ENCODE measurements at regions not wholly inside any gene's neighbourhood (a gene's known extent, or its start where the extent isn't known, plus 50 kb on each side); places are given as distances from the start of the nearest gene placed in this dataset.
A peak's percentile ranks its signal among the peaks of the same experiment; 100 is the strongest.

DNA sequence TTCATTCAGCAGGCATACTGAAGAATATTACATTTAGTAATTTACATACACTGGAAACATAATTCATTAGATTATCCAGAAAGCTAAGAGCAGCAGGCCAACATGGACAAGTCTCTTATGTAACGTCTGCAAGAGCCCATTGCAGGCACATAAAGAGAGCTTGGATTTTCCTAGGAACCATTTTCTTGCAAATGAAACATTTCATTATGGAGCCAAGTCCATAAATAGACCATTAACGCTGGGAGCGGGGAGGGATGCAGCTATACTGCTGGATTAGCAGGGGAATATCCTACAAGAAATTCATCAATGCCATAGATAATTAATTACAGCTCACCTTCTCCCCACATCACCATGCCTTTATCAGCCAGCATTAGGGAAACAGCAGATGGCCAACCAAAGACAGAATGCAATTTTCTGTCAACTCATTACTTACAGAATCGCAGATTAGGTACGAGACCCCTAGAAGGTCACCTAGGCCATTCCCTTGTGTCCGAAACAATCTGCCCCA, 170.4 kb downstream of the C1D start (continued):
- TF ChIP-seq POLR2AphosphoS5 (IDR thresholded peaks at IDR 0.05; ENCODE audit: low read depth), result no peak
- no peak for TF ChIP-seq NANOG (IDR thresholded peaks at IDR 0.05; ENCODE audit: borderline replicate concordance)
- TF ChIP-seq, protein P1, sequence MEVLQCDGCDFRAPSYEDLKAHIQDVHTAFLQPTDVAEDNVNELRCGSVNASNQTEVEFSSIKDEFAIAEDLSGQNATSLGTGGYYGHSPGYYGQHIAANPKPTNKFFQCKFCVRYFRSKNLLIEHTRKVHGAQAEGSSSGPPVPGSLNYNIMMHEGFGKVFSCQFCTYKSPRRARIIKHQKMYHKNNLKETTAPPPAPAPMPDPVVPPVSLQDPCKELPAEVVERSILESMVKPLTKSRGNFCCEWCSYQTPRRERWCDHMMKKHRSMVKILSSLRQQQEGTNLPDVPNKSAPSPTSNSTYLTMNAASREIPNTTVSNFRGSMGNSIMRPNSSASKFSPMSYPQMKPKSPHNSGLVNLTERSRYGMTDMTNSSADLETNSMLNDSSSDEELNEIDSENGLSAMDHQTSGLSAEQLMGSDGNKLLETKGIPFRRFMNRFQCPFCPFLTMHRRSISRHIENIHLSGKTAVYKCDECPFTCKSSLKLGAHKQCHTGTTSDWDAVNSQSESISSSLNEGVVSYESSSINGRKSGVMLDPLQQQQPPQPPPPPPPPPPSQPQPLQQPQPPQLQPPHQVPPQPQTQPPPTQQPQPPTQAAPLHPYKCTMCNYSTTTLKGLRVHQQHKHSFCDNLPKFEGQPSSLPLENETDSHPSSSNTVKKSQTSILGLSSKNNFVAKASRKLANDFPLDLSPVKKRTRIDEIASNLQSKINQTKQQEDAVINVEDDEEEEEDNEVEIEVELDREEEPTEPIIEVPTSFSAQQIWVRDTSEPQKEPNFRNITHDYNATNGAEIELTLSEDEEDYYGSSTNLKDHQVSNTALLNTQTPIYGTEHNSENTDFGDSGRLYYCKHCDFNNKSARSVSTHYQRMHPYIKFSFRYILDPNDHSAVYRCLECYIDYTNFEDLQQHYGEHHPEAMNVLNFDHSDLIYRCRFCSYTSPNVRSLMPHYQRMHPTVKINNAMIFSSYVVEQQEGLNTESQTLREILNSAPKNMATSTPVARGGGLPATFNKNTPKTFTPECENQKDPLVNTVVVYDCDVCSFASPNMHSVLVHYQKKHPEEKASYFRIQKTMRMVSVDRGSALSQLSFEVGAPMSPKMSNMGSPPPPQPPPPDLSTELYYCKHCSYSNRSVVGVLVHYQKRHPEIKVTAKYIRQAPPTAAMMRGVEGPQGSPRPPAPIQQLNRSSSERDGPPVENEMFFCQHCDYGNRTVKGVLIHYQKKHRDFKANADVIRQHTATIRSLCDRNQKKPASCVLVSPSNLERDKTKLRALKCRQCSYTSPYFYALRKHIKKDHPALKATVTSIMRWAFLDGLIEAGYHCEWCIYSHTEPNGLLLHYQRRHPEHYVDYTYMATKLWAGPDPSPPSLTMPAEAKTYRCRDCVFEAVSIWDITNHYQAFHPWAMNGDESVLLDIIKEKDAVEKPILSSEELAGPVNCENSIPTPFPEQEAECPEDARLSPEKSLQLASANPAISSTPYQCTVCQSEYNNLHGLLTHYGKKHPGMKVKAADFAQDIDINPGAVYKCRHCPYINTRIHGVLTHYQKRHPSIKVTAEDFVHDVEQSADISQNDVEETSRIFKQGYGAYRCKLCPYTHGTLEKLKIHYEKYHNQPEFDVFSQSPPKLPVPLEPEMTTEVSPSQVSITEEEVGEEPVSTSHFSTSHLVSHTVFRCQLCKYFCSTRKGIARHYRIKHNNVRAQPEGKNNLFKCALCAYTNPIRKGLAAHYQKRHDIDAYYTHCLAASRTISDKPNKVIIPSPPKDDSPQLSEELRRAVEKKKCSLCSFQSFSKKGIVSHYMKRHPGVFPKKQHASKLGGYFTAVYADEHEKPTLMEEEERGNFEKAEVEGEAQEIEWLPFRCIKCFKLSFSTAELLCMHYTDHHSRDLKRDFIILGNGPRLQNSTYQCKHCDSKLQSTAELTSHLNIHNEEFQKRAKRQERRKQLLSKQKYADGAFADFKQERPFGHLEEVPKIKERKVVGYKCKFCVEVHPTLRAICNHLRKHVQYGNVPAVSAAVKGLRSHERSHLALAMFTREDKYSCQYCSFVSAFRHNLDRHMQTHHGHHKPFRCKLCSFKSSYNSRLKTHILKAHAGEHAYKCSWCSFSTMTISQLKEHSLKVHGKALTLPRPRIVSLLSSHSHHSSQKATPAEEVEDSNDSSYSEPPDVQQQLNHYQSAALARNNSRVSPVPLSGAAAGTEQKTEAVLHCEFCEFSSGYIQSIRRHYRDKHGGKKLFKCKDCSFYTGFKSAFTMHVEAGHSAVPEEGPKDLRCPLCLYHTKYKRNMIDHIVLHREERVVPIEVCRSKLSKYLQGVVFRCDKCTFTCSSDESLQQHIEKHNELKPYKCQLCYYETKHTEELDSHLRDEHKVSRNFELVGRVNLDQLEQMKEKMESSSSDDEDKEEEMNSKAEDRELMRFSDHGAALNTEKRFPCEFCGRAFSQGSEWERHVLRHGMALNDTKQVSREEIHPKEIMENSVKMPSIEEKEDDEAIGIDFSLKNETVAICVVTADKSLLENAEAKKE (CRISPR knock-in tag; IDR thresholded peaks at IDR 0.05), result no peak
- TF ChIP-seq ZNF114 (CRISPR knock-in tag; IDR thresholded peaks at IDR 0.05), result no peak
- TF ChIP-seq EZH2 (IDR thresholded peaks at IDR 0.05; ENCODE audit: low read depth, unreplicated experiment), result no peak
- TF ChIP-seq CREB1 (CRISPR knock-in tag; IDR thresholded peaks at IDR 0.05; ENCODE audit: low read depth), result no peak
- TF ChIP-seq ZNF331 (CRISPR knock-in tag; IDR thresholded peaks at IDR 0.05; ENCODE audit: low read depth), result no peak

DNA sequence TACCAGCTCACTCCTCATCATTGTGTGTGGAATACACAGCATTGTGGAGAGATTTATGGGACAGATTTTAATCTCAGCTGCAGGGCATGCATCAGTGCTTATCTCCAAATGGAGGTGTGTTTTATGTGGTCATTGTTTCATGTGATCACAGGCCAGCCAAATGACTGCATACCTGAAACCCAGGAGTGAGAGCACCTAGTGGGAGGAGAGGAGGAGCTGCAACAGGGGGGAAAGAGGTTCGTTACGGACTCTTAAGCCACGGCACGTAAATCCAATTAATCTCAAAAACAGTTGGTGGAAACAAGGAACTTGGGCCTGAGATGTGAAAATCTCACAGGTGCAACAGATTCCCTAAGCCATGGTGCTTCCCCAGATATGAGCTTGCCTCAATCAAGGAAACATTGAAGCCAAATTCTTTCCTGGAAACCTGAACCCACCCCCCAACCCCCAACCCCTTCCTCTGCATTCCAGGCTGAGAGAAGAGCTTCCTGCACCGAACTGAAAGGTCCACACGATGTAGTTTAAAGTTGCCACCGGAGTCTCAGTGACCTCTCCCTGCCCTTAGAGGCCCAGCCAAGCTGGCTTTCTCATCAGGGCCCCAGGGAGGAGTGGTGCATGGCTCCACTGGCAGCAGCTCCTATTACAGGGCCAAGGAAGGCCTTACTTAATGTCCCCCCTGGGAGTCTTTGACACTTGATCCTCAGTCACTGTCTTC, 167.4 kb downstream of the C1D start:
- Histone ChIP-seq H3F3A (replicated peaks; ENCODE audit: low read depth) (no peaks in the 10 kb centered on the region), H3K79me2 (replicated peaks; ENCODE audit: insufficient read depth) (no peaks in the 10 kb centered on the region), H4K20me1 (replicated peaks; ENCODE audit: insufficient read depth) (no peaks in the 10 kb centered on the region), H3K4me1 (ENCODE audit: insufficient read depth) (peaks cover 24% of the 10 kb centered on the region), H3K36me3 (ENCODE audit: insufficient read depth) (no peaks in the 10 kb centered on the region), H3K27me3 (ENCODE audit: insufficient read depth) (peaks cover 9% of the 10 kb centered on the region; the same call in 1 of the 2 replicates), H3K27ac (ENCODE audit: low read depth) (no peak overlapping the region), H3K4me3 (peak overlapping the region; percentile 22; the same call in 1 of the 2 replicates), H3K4me2 (peak overlapping the region; percentile 64), H2AFZ (peak overlapping the region; percentile 8; the same call in 1 of the 2 replicates), H3K9me2 (ENCODE audit: insufficient read depth) (peaks cover 18% of the 10 kb centered on the region; the same call in 1 of the 2 replicates)
- H3K27me3 Mint-ChIP-seq (ENCODE audit: insufficient read depth, low read depth, poor library complexity), result peaks cover 28% of the 10 kb centered on the region
- peak; percentile 71 for DNase-seq (ENCODE audit: low spot score)
- H3K9me3 Mint-ChIP-seq, result peaks cover 5% of the 10 kb centered on the region; the same call in 2 of the 3 replicates
- peak overlapping the region; percentile 18; the same call in 1 of the 3 replicates for H3K4me3 Mint-ChIP-seq
- peak; percentile 87 for ATAC-seq
- H3K27ac Mint-ChIP-seq, result no peak overlapping the region
- H3K4me1 Mint-ChIP-seq, result peaks cover 35% of the 10 kb centered on the region
- H3K36me3 Mint-ChIP-seq (ENCODE audit: low read depth), result no peaks in the 10 kb centered on the region; the same call in 2 of the 3 replicates
- TF ChIP-seq, protein P2, sequence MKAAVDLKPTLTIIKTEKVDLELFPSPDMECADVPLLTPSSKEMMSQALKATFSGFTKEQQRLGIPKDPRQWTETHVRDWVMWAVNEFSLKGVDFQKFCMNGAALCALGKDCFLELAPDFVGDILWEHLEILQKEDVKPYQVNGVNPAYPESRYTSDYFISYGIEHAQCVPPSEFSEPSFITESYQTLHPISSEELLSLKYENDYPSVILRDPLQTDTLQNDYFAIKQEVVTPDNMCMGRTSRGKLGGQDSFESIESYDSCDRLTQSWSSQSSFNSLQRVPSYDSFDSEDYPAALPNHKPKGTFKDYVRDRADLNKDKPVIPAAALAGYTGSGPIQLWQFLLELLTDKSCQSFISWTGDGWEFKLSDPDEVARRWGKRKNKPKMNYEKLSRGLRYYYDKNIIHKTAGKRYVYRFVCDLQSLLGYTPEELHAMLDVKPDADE (IDR thresholded peaks at IDR 0.05), result no peak
- TF ChIP-seq POLR2AphosphoS5 (IDR thresholded peaks at IDR 0.05; ENCODE audit: low read depth), result 0 out of 2 replicates have a peak, but pooled peaks have one; percentile 18
